HG02973 (cell line): ENCODE measurements at regions not wholly inside any gene's neighbourhood (a gene's known extent, or its start where the extent isn't known, plus 50 kb on each side); places are given as distances from the start of the nearest gene placed in this dataset.

Experiments used
- ATAC-seq: cut with Tn5 transposase; IDR thresholded peaks from one replicate; pipeline ENCODE4 v1.9.1; 2021; ENCODE audit warnings: moderate library complexity; ENCODE audit not compliant: unreplicated experiment

DNA sequence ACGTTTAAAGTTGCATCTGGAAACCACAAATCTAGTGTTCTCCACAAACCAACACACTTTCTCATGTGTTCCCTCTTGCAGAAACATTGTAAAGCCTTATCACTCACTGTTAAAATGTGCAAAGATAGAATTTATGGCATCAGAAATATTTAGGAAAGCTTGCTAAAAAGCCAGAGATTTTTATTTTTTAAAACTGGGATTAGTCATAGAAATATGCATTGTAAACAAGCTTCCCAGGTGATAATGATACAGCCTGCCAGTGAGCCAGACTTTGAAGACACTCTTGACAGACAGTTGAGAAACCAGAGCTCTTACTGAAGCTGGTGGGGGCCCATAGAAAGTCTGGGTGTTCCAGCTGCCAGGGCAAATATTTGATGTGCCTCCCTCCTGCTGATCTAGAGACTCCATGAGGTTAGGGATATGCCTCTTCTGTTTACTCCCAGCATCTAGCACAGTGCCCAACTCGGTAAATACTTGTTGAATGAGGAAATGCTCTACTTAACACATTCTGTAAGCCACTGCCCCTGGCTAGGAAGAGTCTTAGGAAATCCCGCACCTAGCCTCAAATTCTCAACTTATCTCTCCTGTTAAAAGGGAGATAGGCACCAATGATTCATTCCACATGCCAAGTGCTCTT, 179.0 kb upstream of the RASGEF1B start:
- no peak for ATAC-seq

DNA sequence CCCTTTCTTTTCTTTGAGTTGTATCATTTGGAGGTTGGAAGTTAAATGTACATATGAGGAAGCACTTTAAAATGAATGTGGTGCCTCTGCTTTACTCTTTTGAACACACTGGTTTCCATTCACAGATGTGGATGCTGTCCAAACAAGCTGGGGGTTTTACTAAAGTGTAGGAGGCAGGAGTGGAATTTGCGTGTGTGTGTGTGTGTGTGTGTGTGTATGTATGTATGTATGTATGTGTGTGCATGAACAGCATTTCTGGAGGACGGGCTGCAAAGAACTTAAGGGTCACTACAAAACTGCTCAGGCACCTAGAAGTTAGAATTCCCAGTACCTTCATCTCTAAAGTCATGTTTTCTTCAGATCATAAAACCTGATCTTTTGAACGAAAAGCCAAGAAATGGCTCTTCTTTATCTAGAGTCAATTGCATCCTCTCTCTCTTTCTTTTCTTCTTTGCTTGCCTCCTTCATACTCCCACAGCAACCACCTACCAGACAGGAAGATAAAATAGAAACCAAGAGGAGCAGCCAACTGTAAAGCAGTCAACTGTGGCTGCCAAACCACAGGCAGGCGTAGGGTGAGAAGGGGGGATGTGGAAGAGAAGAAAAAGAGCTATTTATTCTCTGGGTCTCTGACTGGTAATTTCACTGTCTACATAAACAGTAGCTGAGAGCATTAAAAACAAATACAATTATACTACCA, 177.0 kb upstream of the RASGEF1B start:
- ATAC-seq, result peak; percentile 93

DNA sequence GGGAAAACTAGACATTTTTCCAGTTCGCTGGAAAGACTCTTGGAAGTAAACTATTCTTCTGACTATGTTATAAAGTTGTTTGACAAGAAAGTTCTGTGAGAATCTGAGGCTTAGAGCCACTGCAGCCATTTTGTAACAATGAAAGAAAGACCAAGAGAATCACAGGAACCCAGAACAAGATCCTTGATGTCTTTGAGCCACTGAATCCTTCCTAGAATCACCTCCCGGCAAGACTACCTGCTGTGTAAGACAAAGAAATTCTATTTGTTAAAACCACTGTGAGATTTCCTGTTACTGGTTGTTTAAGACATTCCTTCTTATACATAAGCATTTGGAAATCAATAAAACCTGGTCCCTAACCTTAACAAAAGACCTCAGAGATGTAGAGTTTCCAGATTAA, 175.7 kb upstream of the RASGEF1B start:
- no peak for ATAC-seq

GRCh38 chr4:81642543-81642942, 170.8 kb upstream of the RASGEF1B start:
- no peak for ATAC-seq

DNA sequence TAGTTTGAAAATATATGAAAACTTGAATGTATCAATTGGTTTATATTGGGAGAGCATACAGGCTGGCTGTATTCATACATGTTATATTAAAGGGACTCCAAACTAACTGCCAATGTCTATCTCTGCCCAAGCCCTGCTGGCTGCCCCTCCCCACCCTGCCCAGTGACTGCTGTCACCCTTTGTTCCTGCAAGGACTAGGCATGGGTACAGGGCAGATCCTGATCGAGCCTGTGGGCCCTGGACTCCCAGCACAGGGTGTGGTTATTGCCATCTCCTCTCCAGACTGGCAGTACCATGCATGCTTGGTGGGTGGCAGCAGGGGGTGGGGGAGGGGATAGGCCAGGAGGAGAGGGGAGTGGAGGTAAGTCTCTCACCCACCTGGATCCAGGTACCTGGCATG, 167.5 kb upstream of the RASGEF1B start:
- ATAC-seq, result no peak

- no peak for ATAC-seq
Measured at GRCh38 chr4:81638698-81639097, 167.0 kb upstream of the RASGEF1B start.

GRCh38 chr4:81635739-81636138, 164.0 kb upstream of the RASGEF1B start:
- ATAC-seq, result peak; percentile 93

DNA sequence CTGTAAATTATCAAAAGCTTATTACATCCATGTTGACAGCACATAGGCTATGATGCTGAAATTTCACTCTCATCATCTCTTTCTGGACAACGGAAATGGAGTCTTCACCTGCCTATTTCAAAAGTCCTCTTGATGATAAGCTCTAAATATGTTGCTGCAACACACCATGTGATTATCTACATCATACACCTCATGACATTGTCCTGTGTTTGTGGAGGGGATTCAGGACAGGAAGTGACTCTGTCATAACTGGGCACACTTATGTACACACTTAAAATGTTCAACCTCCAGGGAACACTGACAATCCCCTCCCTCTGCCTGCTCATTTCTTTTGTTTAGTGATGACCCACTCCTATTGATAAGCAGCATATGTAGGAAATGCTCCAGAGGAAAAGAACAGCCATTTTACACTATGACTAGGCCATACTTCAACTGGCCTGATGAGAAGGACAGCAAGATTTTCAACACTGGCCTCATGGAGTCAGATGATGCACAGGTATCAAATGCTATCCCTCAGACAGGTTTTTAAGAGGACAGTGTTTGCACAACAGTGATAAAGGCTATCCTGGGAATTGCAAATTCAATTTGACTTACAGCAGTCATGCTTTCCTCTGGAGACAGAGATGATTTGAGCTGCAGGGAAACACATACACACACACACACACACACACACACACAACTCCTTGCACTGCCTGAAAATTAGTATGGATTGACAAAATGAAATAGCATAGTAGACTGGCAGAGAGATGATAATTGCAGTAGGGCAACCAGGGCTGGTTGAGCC, 163.3 kb upstream of the RASGEF1B start:
- no peak for ATAC-seq

GRCh38 chr4:81634165-81634564, 162.5 kb upstream of the RASGEF1B start:
- no peak for ATAC-seq

DNA sequence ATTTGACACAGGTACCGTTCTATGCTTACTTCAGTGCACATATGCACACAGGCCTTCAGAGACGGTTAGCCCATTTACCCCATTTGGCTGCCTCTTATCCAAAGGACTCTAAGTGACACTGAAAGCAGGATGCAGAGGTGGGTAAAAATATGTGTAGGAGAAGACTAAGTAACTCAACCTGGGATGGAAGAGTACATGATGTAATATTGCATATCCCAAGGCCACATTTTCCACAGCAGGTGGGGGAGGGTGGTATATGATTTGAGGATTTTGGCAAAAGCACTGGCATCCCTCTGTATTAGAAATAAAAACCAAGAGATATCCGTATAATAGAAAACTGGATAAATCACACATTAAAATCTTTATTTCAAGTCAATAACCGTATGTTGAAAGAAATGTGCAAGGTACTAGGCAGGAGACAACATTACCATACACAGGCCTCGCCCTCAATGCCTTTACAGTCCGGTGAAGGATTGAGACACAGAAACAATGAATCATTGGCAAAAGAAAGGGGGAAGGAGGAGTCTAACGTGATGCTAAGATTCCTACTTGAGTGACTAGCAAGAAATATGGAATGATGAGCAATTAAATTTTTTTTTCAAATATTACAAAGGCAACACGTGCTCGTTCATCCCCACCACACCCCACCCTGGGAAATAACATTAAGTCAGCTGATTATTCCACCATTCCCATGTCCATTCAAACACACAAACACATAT, 161.0 kb upstream of the RASGEF1B start:
- no peak for ATAC-seq

- ATAC-seq, result peak; percentile 67
Measured at GRCh38 chr4:81631958-81632441, 160.3 kb upstream of the RASGEF1B start.

GRCh38 chr4:81629366-81629765, 157.7 kb upstream of the RASGEF1B start:
- ATAC-seq, result no peak

DNA sequence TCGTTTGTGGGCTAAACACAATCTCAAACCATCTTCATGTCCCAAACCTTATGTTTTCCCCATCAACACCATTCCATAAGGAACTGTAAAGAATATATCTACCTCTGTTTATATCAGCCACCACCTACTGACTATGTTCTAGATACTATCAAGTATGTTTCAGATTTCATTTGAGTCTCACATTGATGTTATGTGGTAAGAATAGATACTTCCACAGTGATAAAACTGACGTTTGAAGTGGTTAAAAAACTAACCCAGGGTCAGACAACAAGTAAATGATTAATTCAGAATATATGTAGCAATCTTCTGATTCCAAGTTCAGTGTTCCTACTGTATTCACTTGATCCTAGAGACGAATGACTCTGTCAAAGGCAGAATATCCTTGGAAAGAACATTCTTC, 156.8 kb upstream of the RASGEF1B start:
- ATAC-seq, result no peak

- ATAC-seq, result no peak
Measured at GRCh38 chr4:81627590-81627989, 155.9 kb upstream of the RASGEF1B start.

DNA sequence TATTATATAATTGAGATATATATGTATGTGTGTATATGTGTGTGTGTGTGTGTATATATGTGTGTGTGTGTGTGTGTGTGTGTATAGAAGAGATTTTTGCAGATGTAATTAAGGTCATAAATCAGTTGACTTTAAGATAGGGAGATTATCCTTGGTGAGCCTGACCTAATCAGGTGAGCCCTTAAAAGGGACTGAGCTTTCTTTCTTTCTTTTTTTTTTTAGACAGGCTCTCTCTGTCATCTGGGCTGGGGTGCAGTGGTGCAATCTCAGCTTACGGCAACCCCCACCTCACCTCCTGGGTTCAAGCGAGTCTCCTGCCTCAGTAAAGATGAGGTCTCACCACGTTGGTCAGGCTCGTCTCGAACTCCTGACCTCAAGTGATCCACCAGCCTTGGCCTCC, 155.1 kb upstream of the RASGEF1B start:
- no peak for ATAC-seq

GRCh38 chr4:81625422-81626417, 154.0 kb upstream of the RASGEF1B start:
- no peak for ATAC-seq

DNA sequence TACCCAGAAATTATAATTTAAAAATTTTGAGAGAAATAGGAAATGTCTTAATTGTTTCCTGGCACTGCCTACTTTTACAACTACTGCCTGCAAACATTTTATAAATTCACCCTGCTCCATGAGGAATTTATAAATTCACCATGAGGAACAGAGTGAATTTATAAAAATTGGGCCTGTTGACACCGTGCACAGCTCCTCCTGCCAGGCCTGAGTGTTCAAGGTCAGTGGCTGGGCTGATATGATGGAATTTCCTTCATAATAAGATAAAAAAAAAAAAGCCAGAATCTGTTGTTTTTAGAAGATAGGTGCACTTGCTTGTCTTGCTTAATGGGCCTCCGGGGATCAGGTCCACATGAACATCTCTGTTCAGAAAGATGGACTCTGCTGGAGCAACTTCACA, 151.7 kb upstream of the RASGEF1B start:
- no peak for ATAC-seq

GRCh38 chr4:81622474-81623184, 150.9 kb upstream of the RASGEF1B start:
- no peak for ATAC-seq

- ATAC-seq, result no peak
Measured at GRCh38 chr4:81622028-81622427, 150.3 kb upstream of the RASGEF1B start.
